SK-N-SH treated with all-trans-retinoic acid at 6 μM for 48 hours (cell line): ENCODE measurements at regions not wholly inside any gene's neighbourhood (a gene's known extent, or its start where the extent isn't known, plus 50 kb on each side); places are given as distances from the start of the nearest gene placed in this dataset.

ENCODE experiments used
- CSDC2 ChIP-seq: fragments of 250-450 bp; sonication (Bioruptor Pico); IDR thresholded peaks from 2 replicates; pipeline ENCODE4 v1.5.0; 2020; ENCODE audit warnings: mild to moderate bottlenecking, moderate library complexity
- ISL1 ChIP-seq: fragments of 250-450 bp; sonication (Bioruptor Pico); IDR thresholded peaks from 2 replicates; pipeline ENCODE4 v2.1.2; 2022; ENCODE audit warnings: mild to moderate bottlenecking, moderate library complexity
- OSR1 ChIP-seq: fragments of 250-450 bp; sonication (Bioruptor Pico); IDR thresholded peaks from 2 replicates; pipeline ENCODE4 v1.8.0; 2022; ENCODE audit warnings: moderate library complexity, mild to moderate bottlenecking, inconsistent platforms
- ZFP3 ChIP-seq: fragments of 250-450 bp; sonication (Bioruptor Pico); IDR thresholded peaks from 2 replicates; pipeline ENCODE4 v1.5.0; 2020; ENCODE audit warnings: mild to moderate bottlenecking, moderate library complexity
- ZFP30 ChIP-seq: fragments of 450-650 bp; formaldehyde crosslinking; IDR thresholded peaks from 2 replicates; pipeline ENCODE4 v1.5.0; 2022; ENCODE audit warnings: mild to moderate bottlenecking, moderate library complexity
- ZNF565 ChIP-seq: fragments of 450-650 bp; formaldehyde crosslinking; conservative IDR thresholded peaks from 2 replicates; pipeline ENCODE4 v1.5.0; 2020; ENCODE audit warnings: low read depth, mild to moderate bottlenecking, moderate library complexity
- ZNF70 ChIP-seq: fragments of 450-650 bp; formaldehyde crosslinking; IDR thresholded peaks from 2 replicates; pipeline ENCODE4 v1.5.0; 2020; ENCODE audit warnings: mild to moderate bottlenecking, moderate library complexity
- TF ChIP-seq, protein P1 (sequence below): fragments of 250-450 bp; sonication (Bioruptor Pico); IDR thresholded peaks from 2 replicates; pipeline ENCODE4 v1.8.0; 2020; ENCODE audit warnings: mild to moderate bottlenecking, moderate library complexity, borderline replicate concordance
- TF ChIP-seq, protein P2 (sequence below): fragments of 250-450 bp; sonication (Bioruptor Pico); IDR thresholded peaks from 2 replicates; pipeline ENCODE4 v1.5.1; 2021; ENCODE audit warnings: mild to moderate bottlenecking, moderate library complexity
- TF ChIP-seq, protein P3 (sequence below): fragments of 250-450 bp; sonication (Bioruptor Pico); IDR thresholded peaks from 2 replicates; pipeline ENCODE4 v1.5.0; 2020; ENCODE audit warnings: mild to moderate bottlenecking, moderate library complexity
- TF ChIP-seq, protein P4 (sequence below): fragments of 250-450 bp; sonication (Bioruptor Pico); IDR thresholded peaks from 2 replicates; pipeline ENCODE4 v1.5.1; 2020; ENCODE audit warnings: low read depth, mild to moderate bottlenecking, moderate library complexity
- TF ChIP-seq, protein P5 (sequence below): fragments of 250-450 bp; sonication (Bioruptor Pico); IDR thresholded peaks from 2 replicates; pipeline ENCODE4 v1.8.0; 2021; ENCODE audit warnings: low read depth, mild to moderate bottlenecking, moderate library complexity, borderline replicate concordance

DNA sequence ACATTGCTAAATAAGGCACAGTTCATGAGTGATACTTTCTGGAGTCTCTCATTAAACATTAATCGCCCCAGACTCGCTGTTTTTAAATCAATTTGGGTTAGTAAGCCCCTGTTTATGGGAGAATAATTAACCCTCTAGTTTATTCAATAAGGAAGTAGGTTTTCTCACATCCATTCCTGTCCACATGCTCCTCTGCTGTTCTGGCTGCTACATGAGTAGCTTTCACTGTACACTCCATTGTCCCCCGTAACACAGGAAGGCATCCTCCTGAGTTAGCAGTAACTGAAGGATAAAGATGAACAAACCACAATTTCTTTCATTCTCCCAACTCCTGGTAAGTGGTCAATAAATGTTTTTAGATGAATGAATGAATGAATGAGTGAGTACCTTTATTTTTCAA, 378.5 kb downstream of the DIPK2A start:
- TF ChIP-seq, protein P1, sequence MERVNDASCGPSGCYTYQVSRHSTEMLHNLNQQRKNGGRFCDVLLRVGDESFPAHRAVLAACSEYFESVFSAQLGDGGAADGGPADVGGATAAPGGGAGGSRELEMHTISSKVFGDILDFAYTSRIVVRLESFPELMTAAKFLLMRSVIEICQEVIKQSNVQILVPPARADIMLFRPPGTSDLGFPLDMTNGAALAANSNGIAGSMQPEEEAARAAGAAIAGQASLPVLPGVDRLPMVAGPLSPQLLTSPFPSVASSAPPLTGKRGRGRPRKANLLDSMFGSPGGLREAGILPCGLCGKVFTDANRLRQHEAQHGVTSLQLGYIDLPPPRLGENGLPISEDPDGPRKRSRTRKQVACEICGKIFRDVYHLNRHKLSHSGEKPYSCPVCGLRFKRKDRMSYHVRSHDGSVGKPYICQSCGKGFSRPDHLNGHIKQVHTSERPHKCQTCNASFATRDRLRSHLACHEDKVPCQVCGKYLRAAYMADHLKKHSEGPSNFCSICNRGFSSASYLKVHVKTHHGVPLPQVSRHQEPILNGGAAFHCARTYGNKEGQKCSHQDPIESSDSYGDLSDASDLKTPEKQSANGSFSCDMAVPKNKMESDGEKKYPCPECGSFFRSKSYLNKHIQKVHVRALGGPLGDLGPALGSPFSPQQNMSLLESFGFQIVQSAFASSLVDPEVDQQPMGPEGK (CRISPR knock-in tag): no peak
- TF ChIP-seq ZFP3 (CRISPR knock-in tag) (no peak), ZFP30 (CRISPR knock-in tag) (no peak), CSDC2 (CRISPR knock-in tag) (no peak), OSR1 (no peak), ZNF70 (CRISPR knock-in tag) (no peak), ZNF565 (CRISPR knock-in tag) (no peak), ISL1 (no peak)
- TF ChIP-seq, protein P2, sequence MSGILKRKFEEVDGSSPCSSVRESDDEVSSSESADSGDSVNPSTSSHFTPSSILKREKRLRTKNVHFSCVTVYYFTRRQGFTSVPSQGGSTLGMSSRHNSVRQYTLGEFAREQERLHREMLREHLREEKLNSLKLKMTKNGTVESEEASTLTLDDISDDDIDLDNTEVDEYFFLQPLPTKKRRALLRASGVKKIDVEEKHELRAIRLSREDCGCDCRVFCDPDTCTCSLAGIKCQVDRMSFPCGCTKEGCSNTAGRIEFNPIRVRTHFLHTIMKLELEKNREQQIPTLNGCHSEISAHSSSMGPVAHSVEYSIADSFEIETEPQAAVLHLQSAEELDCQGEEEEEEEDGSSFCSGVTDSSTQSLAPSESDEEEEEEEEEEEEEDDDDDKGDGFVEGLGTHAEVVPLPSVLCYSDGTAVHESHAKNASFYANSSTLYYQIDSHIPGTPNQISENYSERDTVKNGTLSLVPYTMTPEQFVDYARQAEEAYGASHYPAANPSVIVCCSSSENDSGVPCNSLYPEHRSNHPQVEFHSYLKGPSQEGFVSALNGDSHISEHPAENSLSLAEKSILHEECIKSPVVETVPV: no peak
- TF ChIP-seq, protein P3, sequence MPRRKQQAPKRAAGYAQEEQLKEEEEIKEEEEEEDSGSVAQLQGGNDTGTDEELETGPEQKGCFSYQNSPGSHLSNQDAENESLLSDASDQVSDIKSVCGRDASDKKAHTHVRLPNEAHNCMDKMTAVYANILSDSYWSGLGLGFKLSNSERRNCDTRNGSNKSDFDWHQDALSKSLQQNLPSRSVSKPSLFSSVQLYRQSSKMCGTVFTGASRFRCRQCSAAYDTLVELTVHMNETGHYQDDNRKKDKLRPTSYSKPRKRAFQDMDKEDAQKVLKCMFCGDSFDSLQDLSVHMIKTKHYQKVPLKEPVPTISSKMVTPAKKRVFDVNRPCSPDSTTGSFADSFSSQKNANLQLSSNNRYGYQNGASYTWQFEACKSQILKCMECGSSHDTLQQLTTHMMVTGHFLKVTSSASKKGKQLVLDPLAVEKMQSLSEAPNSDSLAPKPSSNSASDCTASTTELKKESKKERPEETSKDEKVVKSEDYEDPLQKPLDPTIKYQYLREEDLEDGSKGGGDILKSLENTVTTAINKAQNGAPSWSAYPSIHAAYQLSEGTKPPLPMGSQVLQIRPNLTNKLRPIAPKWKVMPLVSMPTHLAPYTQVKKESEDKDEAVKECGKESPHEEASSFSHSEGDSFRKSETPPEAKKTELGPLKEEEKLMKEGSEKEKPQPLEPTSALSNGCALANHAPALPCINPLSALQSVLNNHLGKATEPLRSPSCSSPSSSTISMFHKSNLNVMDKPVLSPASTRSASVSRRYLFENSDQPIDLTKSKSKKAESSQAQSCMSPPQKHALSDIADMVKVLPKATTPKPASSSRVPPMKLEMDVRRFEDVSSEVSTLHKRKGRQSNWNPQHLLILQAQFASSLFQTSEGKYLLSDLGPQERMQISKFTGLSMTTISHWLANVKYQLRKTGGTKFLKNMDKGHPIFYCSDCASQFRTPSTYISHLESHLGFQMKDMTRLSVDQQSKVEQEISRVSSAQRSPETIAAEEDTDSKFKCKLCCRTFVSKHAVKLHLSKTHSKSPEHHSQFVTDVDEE: no peak
- TF ChIP-seq, protein P4, sequence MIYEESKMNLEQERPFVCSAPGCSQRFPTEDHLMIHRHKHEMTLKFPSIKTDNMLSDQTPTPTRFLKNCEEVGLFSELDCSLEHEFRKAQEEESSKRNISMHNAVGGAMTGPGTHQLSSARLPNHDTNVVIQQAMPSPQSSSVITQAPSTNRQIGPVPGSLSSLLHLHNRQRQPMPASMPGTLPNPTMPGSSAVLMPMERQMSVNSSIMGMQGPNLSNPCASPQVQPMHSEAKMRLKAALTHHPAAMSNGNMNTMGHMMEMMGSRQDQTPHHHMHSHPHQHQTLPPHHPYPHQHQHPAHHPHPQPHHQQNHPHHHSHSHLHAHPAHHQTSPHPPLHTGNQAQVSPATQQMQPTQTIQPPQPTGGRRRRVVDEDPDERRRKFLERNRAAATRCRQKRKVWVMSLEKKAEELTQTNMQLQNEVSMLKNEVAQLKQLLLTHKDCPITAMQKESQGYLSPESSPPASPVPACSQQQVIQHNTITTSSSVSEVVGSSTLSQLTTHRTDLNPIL (CRISPR knock-in tag): no peak
- TF ChIP-seq, protein P5, sequence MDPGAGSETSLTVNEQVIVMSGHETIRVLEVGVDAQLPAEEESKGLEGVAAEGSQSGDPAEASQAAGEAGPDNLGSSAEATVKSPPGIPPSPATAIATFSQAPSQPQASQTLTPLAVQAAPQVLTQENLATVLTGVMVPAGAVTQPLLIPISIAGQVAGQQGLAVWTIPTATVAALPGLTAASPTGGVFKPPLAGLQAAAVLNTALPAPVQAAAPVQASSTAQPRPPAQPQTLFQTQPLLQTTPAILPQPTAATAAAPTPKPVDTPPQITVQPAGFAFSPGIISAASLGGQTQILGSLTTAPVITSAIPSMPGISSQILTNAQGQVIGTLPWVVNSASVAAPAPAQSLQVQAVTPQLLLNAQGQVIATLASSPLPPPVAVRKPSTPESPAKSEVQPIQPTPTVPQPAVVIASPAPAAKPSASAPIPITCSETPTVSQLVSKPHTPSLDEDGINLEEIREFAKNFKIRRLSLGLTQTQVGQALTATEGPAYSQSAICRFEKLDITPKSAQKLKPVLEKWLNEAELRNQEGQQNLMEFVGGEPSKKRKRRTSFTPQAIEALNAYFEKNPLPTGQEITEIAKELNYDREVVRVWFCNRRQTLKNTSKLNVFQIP (CRISPR knock-in tag): no peak
